ENCODE measurements at regions not wholly inside any gene's neighbourhood (a gene's known extent, or its start where the extent isn't known, plus 50 kb on each side); places are given as distances from the start of the nearest gene placed in this dataset.
"Not testable (repeated sequence)": the region's sequence is repeated elsewhere in the genome, so short reads cannot be mapped to it uniquely, and the experiment has no call there.

GRCh38 chr4:30116401-30116800 lies 603.8 kb upstream of the PCDH7 start:
- TF ChIP-seq, protein P1, sequence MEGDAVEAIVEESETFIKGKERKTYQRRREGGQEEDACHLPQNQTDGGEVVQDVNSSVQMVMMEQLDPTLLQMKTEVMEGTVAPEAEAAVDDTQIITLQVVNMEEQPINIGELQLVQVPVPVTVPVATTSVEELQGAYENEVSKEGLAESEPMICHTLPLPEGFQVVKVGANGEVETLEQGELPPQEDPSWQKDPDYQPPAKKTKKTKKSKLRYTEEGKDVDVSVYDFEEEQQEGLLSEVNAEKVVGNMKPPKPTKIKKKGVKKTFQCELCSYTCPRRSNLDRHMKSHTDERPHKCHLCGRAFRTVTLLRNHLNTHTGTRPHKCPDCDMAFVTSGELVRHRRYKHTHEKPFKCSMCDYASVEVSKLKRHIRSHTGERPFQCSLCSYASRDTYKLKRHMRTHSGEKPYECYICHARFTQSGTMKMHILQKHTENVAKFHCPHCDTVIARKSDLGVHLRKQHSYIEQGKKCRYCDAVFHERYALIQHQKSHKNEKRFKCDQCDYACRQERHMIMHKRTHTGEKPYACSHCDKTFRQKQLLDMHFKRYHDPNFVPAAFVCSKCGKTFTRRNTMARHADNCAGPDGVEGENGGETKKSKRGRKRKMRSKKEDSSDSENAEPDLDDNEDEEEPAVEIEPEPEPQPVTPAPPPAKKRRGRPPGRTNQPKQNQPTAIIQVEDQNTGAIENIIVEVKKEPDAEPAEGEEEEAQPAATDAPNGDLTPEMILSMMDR (IDR thresholded peaks at IDR 0.05; ENCODE audit: low read depth, low read length), result no peak
- no peak for DNase-seq (ENCODE audit: extremely low read depth, low read depth)

DNA sequence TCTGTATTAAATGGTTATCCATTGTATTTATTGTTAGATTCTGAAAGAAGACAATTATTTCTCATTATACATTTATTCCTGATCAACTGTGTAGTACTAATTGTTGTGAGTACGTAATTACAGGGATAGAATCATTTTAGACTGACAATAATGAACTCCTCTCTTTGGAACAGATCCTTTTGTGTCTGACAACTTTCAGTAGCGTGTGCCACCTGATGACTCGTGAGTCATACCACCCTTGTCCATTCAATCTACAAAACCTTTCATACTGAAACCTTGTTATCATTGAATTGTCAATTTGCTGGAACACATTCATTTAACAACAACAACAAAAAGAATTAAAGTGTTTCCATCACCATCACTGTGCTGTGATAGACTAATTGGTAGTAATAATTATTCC lies 602.7 kb upstream of the PCDH7 start:
- DNase-seq (ENCODE audit: extremely low read depth, low read depth), result no peak
- TF ChIP-seq, protein P1 (IDR thresholded peaks at IDR 0.05; ENCODE audit: low read depth, low read length), result no peak

DNA sequence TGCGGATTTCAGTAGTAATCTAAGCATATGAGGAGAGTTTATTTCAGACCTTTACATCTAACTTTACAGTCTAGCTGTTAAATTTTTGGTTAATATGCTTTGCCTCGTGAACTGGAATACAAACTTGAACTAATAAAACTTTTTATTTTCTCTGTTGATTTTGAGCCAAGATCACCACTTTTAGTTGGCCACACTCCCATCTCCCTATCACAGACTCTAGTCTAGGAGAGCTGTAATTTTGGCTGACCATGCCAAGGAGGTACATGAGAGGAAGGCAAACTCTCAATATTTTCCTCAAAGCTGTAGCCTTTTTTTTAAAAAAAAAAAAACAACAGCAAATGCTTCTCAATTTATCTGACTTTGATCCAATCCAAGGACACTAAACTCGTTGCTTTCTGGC lies 597.5 kb upstream of the PCDH7 start:
- TF ChIP-seq, protein P1 (IDR thresholded peaks at IDR 0.05; ENCODE audit: low read depth, low read length), result no peak
- DNase-seq (ENCODE audit: extremely low read depth, low read depth), result no peak

DNA sequence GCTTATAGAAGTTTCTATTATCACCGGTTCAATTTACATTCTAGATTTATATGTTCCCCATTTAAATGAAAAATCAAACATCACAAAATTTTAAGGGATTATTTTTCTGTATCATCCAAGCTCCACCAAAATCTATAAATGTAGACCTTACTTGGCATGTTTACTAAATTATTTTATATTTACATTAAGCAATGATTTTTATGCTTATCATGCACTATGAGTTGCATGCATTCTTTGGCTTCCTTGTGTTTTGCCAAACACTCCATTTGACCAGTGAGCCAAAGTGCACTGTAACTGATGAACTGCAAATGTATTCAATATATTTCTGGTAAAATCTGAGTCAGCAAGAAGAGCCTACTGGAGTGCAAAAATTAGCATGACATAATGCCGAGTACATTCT lies 595.5 kb upstream of the PCDH7 start:
- DNase-seq (ENCODE audit: extremely low read depth, low read depth), result not testable (repeated sequence)

- TF ChIP-seq, protein P1 (IDR thresholded peaks at IDR 0.05; ENCODE audit: low read depth, low read length), result no peak
- no peak for DNase-seq (ENCODE audit: extremely low read depth, low read depth)
Observed at GRCh38 chr4:30125868-30126267, 594.3 kb upstream of the PCDH7 start.

DNA sequence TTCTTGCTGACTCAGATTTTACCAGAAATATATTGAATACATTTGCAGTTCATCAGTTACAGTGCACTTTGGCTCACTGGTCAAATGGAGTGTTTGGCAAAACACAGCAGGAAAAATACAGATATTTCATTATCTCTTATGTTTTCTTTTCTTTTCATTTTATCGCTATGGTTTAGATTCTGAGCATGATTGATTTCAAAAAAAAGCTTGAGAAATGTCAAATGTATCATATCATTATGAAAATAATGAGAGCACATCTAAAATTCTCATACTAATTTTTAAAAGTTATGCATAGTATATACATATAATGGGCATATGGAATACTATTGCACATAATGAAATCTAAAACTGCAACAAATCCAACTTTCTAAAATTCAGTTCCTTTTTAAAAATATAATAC lies 593.8 kb upstream of the PCDH7 start:
- TF ChIP-seq, protein P1 (IDR thresholded peaks at IDR 0.05; ENCODE audit: low read depth, low read length), result no peak
- no peak for DNase-seq (ENCODE audit: extremely low read depth, low read depth)

- not testable (repeated sequence) for DNase-seq (ENCODE audit: extremely low read depth, low read depth)
Observed at GRCh38 chr4:30148828-30149227, 571.3 kb upstream of the PCDH7 start.

- DNase-seq (ENCODE audit: extremely low read depth, low read depth), result not testable (repeated sequence)
Observed at GRCh38 chr4:30149539-30149938, 570.6 kb upstream of the PCDH7 start.

GRCh38 chr4:30153427-30153826 lies 566.7 kb upstream of the PCDH7 start:
- DNase-seq (ENCODE audit: extremely low read depth, low read depth), result no peak
- TF ChIP-seq, protein P1 (IDR thresholded peaks at IDR 0.05; ENCODE audit: low read depth, low read length), result no peak
